ENCODE measurements at regions not wholly inside any gene's neighbourhood (a gene's known extent, or its start where the extent isn't known, plus 50 kb on each side); places are given as distances from the start of the nearest gene placed in this dataset.

DNA sequence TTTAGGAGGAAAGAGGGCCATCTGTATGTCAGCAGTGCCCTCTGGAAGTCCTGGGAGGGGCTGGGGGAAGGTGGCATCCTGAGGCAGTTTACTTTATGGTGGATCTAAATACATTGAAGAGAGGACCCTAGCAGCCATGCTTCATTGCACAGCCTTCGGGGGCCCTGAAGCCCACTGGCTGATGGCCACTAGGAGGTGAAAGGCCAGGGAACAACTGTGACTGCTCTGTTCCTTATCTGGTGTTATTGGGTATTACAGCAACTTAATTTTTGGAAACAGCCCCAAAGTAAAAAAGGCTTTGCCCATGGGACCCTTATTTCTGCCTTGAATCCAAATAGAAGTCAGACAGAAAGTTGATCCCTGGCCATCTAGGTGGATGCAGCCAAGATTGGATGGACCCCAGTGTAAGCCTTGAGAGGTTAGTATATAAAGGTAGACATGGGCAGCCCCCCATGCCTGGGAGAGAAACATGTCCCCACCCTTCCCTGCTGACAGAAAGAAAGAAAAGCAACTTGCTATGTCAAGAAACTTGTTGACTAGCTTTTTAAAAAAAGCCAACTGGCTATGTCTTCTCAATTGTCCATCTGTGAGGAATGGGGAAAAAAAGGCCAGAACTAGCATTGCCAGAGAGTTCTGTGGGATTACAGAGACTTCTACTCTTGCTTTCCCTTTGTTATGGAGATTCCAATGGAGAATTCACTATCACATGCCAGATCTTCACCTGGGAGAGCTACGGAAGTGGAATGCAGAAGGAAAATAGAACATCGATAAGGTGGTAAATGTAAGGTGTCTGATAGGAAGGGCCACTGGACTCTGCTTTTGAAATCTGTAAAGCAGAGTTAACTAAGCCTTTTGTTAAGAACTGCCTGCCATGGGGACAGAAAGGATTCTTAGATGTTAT, 58.6 kb upstream of the OSR1 start:
- Histone ChIP-seq H4K20me1 (ENCODE audit: insufficient read depth, low read length) (no peaks in the 10 kb centered on the region), H3K27me3 (ENCODE audit: insufficient read depth, low read length) (no peaks in the 10 kb centered on the region), H3K79me2 (ENCODE audit: insufficient read depth, low read length) (no peaks in the 10 kb centered on the region), H3K4me1 (ENCODE audit: insufficient read depth, low read length) (no peaks in the 10 kb centered on the region), H2AFZ (ENCODE audit: low read length) (no peak overlapping the region), H3K27ac (ENCODE audit: low read depth, low read length) (no peak overlapping the region), H3K4me3 (ENCODE audit: insufficient read depth, low read length) (no peak overlapping the region), H3K36me3 (ENCODE audit: insufficient read depth, low read length) (no peaks in the 10 kb centered on the region), H3K9me3 (ENCODE audit: low read depth, low read length) (no peaks in the 10 kb centered on the region), H3K4me2 (ENCODE audit: insufficient read depth, low read length) (no peak overlapping the region)
- TF ChIP-seq CTCF (IDR thresholded peaks at IDR 0.05; ENCODE audit: extremely low read depth, low read depth, low read length) = no peak
- no peak for DNase-seq (ENCODE audit: insufficient read length, low spot score, missing footprints)

- no peaks in the 10 kb centered on the region for H3K79me2 ChIP-seq (ENCODE audit: insufficient read depth, low read length)
These were observed 57.7 kb upstream of the OSR1 start for GRCh38 chr2:19416083-19416482.

DNA sequence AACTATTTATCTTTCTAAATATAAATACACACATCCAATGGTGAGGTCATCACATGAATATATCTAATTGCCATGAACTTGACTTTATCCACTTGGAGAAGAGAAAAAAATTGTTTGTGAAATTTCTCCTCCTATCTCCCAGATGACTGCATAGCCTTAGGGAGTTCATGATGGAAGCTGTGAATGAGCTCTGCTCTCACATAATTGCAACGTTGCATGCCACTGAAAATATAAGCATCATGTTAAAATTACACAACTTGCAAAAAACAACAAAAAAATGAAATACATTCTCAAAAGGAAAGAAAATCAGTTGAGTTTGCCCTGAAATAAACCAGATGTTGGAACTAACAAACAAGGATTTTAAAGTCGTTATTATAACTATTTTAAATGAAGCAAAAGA, 50.6 kb upstream of the OSR1 start:
- no peaks in the 10 kb centered on the region for H4K20me1 ChIP-seq (ENCODE audit: insufficient read depth, low read length)
- peaks cover 2% of the 10 kb centered on the region for H3K4me1 ChIP-seq (ENCODE audit: insufficient read depth, low read length)
- no peak overlapping the region for H3K4me2 ChIP-seq (ENCODE audit: insufficient read depth, low read length)
- no peaks in the 10 kb centered on the region for H3K9me3 ChIP-seq (ENCODE audit: low read depth, low read length)
- H2AFZ ChIP-seq (ENCODE audit: low read length) = no peak overlapping the region
- DNase-seq (ENCODE audit: insufficient read length, low spot score, missing footprints) = no peak
- no peak overlapping the region for H3K4me3 ChIP-seq (ENCODE audit: insufficient read depth, low read length)
- no peaks in the 10 kb centered on the region for H3K79me2 ChIP-seq (ENCODE audit: insufficient read depth, low read length)
- no peaks in the 10 kb centered on the region for H3K27me3 ChIP-seq (ENCODE audit: insufficient read depth, low read length)
- H3K36me3 ChIP-seq (ENCODE audit: insufficient read depth, low read length) = no peaks in the 10 kb centered on the region
- peak overlapping the region; percentile 10 for H3K27ac ChIP-seq (ENCODE audit: low read depth, low read length)
- no peak for TF ChIP-seq CTCF (IDR thresholded peaks at IDR 0.05; ENCODE audit: extremely low read depth, low read depth, low read length)

More at GRCh38 chr2:19416083-19416482, 57.7 kb upstream of the OSR1 start:
- Histone ChIP-seq H3K9me3 (ENCODE audit: low read depth, low read length) (no peaks in the 10 kb centered on the region), H3K36me3 (ENCODE audit: insufficient read depth, low read length) (no peaks in the 10 kb centered on the region), H3K4me1 (ENCODE audit: insufficient read depth, low read length) (no peaks in the 10 kb centered on the region), H3K4me3 (ENCODE audit: insufficient read depth, low read length) (no peak overlapping the region), H3K4me2 (ENCODE audit: insufficient read depth, low read length) (no peak overlapping the region), H2AFZ (ENCODE audit: low read length) (no peak overlapping the region), H3K27me3 (ENCODE audit: insufficient read depth, low read length) (no peaks in the 10 kb centered on the region), H4K20me1 (ENCODE audit: insufficient read depth, low read length) (no peaks in the 10 kb centered on the region), H3K27ac (ENCODE audit: low read depth, low read length) (no peak overlapping the region)
- no peak for TF ChIP-seq CTCF (IDR thresholded peaks at IDR 0.05; ENCODE audit: extremely low read depth, low read depth, low read length)
- no peak for DNase-seq (ENCODE audit: insufficient read length, low spot score, missing footprints)

GRCh38 chr2:19408592-19408991, 50.2 kb upstream of the OSR1 start:
- no peaks in the 10 kb centered on the region for H4K20me1 ChIP-seq (ENCODE audit: insufficient read depth, low read length)
- no peaks in the 10 kb centered on the region for H3K36me3 ChIP-seq (ENCODE audit: insufficient read depth, low read length)
- H3K4me1 ChIP-seq (ENCODE audit: insufficient read depth, low read length) = peaks cover 2% of the 10 kb centered on the region
- no peaks in the 10 kb centered on the region for H3K27me3 ChIP-seq (ENCODE audit: insufficient read depth, low read length)
- H3K27ac ChIP-seq (ENCODE audit: low read depth, low read length) = peak overlapping the region; percentile 10
- H3K79me2 ChIP-seq (ENCODE audit: insufficient read depth, low read length) = no peaks in the 10 kb centered on the region
- H3K4me2 ChIP-seq (ENCODE audit: insufficient read depth, low read length) = no peak overlapping the region
- no peaks in the 10 kb centered on the region for H3K9me3 ChIP-seq (ENCODE audit: low read depth, low read length)
- no peak for DNase-seq (ENCODE audit: insufficient read length, low spot score, missing footprints)
- TF ChIP-seq CTCF (IDR thresholded peaks at IDR 0.05; ENCODE audit: extremely low read depth, low read depth, low read length) = no peak
- no peak overlapping the region for H3K4me3 ChIP-seq (ENCODE audit: insufficient read depth, low read length)
- H2AFZ ChIP-seq (ENCODE audit: low read length) = no peak overlapping the region
